ENCODE measurements at regions not wholly inside any gene's neighbourhood (a gene's known extent, or its start where the extent isn't known, plus 50 kb on each side); places are given as distances from the start of the nearest gene placed in this dataset.

DNA sequence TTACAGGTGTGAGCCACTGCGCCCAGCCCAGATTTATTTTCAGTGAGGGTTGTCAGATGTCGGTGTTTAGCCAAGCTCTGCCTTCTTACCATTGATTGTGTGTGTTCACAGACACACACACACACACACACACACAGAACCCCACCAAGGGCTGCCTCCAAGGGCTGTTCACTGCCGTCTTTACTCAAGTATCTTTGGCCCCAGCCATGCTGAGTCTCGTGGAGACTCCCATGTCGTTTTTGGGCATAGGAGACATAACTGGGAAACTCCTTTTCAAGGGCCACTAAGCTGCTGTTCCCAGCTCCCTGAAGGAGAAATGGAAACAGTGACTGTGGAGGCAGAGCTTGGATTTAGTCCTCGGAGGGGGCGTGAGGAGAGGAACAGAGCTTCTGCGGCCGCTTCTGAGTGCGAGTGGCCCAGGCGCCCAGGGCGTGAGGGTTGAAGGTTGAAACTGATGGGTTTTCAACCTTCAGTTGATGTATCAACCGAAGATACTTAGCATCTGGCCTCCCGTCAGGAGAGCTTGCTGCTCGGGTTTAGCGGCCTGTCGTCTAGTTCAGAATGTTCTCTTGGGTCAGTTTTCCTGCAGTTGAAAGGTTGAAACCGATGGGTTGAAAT lies 243.6 kb downstream of the TTLL2 start:
- Histone ChIP-seq H3K4me1 (peaks cover 35% of the 10 kb centered on the region), H3K36me3 (no peaks in the 10 kb centered on the region), H3K27ac (replicated peaks) (no peak overlapping the region), H3K27me3 (ENCODE audit: low read depth) (no peaks in the 10 kb centered on the region), H3K4me3 (no peak overlapping the region), H3K9me3 (replicated peaks) (no peaks in the 10 kb centered on the region)
- TF ChIP-seq, protein P1, sequence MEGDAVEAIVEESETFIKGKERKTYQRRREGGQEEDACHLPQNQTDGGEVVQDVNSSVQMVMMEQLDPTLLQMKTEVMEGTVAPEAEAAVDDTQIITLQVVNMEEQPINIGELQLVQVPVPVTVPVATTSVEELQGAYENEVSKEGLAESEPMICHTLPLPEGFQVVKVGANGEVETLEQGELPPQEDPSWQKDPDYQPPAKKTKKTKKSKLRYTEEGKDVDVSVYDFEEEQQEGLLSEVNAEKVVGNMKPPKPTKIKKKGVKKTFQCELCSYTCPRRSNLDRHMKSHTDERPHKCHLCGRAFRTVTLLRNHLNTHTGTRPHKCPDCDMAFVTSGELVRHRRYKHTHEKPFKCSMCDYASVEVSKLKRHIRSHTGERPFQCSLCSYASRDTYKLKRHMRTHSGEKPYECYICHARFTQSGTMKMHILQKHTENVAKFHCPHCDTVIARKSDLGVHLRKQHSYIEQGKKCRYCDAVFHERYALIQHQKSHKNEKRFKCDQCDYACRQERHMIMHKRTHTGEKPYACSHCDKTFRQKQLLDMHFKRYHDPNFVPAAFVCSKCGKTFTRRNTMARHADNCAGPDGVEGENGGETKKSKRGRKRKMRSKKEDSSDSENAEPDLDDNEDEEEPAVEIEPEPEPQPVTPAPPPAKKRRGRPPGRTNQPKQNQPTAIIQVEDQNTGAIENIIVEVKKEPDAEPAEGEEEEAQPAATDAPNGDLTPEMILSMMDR (IDR thresholded peaks at IDR 0.05; ENCODE audit: borderline replicate concordance) = no peak
- intact Hi-C loops (cut with micrococcal nuclease) = no loop called here
- no peak for DNase-seq

DNA sequence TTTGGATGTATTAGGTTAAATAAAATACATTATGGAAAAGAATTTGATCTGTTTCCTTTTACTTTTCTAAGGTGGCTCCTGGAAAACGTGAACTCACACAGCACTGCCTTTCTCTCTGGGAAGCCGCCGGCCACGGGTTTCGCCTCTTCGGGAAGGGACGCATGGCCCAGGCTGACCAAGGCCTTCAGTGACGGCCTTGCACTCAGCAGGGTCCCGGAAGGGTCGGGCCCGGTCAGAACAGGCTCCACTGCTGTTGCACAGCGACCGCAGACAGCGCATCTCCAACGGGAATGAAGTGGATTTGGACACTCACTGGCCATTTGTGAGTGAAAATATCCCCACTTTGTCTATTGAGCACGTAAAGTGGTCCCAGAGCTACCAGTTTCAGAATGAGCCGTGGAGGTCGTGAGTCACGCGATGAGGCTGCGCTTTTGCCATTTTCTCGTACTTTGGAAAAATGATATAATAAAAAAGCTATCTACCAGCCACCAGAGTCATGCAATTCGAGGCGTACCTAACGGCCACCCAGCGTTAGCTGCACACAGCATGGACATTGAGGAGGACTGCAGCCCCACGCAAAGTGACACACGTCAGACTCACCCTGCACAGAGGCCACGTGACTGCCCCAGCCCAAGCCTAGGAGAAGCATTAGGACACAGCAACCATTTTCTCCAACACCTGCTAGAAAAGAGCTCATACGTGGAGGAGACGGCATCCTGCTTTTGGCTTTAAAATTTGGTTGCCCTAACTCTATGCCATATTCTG lies 244.3 kb downstream of the TTLL2 start:
- H3K27ac ChIP-seq (replicated peaks) = no peak overlapping the region
- H3K4me1 ChIP-seq = peaks cover 35% of the 10 kb centered on the region
- no peaks in the 10 kb centered on the region for H3K9me3 ChIP-seq (replicated peaks)
- no peaks in the 10 kb centered on the region for H3K27me3 ChIP-seq (ENCODE audit: low read depth)
- no peak for DNase-seq
- H3K36me3 ChIP-seq = no peaks in the 10 kb centered on the region
- no peak overlapping the region for H3K4me3 ChIP-seq
- TF ChIP-seq, protein P1 (IDR thresholded peaks at IDR 0.05; ENCODE audit: borderline replicate concordance) = no peak
- intact Hi-C loops (cut with micrococcal nuclease) = no loop called here

DNA sequence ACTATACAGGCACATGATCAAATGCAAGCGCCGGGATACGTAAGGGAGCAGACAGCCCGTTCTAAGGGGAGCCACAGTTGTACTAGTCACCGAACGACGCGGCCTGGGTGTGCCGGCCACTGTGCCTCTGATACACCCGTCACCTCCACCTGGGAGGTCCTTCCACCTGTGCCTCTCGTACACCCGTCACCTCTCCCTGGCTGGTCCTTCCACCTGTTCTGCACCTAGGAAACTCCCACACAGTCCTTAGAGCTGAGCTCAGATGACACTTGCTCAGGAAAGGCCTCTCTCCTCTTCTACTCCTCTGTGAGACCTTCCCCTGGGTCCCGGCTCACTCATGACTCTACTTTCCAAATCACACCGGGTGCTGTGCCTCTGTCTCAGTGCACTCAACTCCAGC lies 245.0 kb downstream of the TTLL2 start:
- Histone ChIP-seq H3K27ac (replicated peaks) (no peak overlapping the region), H3K4me3 (no peak overlapping the region), H3K27me3 (ENCODE audit: low read depth) (no peaks in the 10 kb centered on the region), H3K9me3 (replicated peaks) (no peaks in the 10 kb centered on the region), H3K36me3 (no peaks in the 10 kb centered on the region), H3K4me1 (peaks cover 35% of the 10 kb centered on the region)
- intact Hi-C loops (cut with micrococcal nuclease) = no loop called here
- TF ChIP-seq, protein P1 (IDR thresholded peaks at IDR 0.05; ENCODE audit: borderline replicate concordance) = no peak
- DNase-seq = no peak

DNA sequence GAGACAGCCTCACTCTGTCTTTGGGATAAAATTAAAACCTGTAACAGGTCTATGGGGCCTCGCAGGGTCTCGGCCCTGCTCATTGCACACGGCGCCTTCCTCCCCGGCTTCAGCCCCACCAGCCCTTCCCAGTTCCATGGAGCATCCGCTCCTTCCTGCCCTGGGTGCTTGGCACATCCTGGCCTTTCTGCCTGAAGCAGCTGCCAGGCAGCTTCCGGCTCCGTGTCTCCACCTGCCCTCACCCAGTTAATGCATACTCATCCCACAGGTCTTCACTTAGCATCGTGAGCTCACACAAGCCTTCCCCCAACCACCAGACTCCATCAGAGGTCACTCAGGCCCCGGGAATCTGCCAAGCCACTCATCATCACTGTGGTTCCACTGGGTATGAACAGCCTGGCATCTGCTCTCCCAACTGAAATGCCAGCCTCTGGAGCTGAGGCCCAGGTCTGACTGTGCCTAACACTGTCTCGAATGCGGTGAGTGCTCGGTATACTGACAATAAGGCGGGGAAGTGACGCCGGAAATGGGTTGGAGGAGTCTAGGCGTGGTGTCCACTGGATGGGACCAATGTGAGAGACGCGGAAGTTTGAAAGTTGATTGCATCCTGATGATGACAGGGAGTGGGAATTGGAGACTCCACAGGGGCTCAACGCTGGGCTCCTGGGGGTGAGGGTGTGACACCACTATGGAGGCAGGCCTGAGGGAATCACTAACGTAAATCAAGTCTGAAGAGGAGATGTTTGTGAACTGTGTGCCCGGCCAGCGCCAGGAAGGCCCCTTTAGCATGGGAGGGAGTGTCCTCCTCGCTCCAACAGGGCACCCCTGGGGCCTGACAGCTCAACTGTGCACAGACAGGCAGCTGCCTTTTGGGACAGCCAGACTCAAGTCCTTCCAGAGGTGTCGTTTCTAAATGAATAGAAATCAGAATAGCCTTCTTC lies 245.8 kb downstream of the TTLL2 start:
- intact Hi-C loops (cut with micrococcal nuclease) = no loop called here
- H3K36me3 ChIP-seq = no peaks in the 10 kb centered on the region
- H3K27me3 ChIP-seq (ENCODE audit: low read depth) = no peaks in the 10 kb centered on the region
- no peak overlapping the region for H3K27ac ChIP-seq (replicated peaks)
- DNase-seq = no peak
- H3K9me3 ChIP-seq (replicated peaks) = no peaks in the 10 kb centered on the region
- H3K4me3 ChIP-seq = no peak overlapping the region
- H3K4me1 ChIP-seq = peaks cover 28% of the 10 kb centered on the region
- TF ChIP-seq, protein P1 (IDR thresholded peaks at IDR 0.05; ENCODE audit: borderline replicate concordance) = no peak

DNA sequence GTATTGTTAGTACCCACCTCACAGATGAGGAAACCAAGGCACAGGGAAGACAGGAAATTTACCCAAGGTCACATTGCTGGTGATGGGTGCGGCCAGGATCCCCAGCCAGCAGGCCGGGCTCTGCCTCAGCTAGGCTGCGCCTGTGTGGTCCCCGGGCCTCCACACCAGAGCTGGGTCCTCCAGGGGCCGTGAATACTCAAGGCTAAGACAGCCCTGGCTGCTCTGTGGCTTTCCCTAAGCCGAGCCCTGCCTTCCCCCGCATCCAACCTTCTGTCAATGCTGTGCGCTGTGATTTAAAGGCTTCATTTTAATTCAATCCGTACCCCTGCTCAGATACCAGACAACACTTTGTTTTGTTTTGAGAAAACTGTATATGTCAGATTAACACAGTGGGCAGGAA lies 246.7 kb downstream of the TTLL2 start:
- Histone ChIP-seq H3K27ac (replicated peaks) (no peak overlapping the region), H3K9me3 (replicated peaks) (no peaks in the 10 kb centered on the region), H3K4me1 (peaks cover 20% of the 10 kb centered on the region), H3K27me3 (ENCODE audit: low read depth) (no peaks in the 10 kb centered on the region), H3K4me3 (no peak overlapping the region), H3K36me3 (no peaks in the 10 kb centered on the region)
- TF ChIP-seq, protein P1 (IDR thresholded peaks at IDR 0.05; ENCODE audit: borderline replicate concordance) = no peak
- no peak for DNase-seq
- intact Hi-C loops (cut with micrococcal nuclease) = no loop called here

All from left ventricle myocardium inferior (tissue), 1 donor.